Epidermal melanocyte (primary cell): ENCODE measurements at regions not wholly inside any gene's neighbourhood (a gene's known extent, or its start where the extent isn't known, plus 50 kb on each side); places are given as distances from the start of the nearest gene placed in this dataset.

Experiments
- DNase-seq: peaks from one replicate; pipeline ENCODE4 v3.0.0; 2011; ENCODE audit warnings: low spot score; ENCODE audit not compliant: insufficient read length

- DNase-seq = no peak
Measured at GRCh38 chr1:29643838-29644440, 407.6 kb downstream of the PTPRU start.

- no peak for DNase-seq
Measured at GRCh38 chr1:29643281-29643680, 407.0 kb downstream of the PTPRU start.

DNA sequence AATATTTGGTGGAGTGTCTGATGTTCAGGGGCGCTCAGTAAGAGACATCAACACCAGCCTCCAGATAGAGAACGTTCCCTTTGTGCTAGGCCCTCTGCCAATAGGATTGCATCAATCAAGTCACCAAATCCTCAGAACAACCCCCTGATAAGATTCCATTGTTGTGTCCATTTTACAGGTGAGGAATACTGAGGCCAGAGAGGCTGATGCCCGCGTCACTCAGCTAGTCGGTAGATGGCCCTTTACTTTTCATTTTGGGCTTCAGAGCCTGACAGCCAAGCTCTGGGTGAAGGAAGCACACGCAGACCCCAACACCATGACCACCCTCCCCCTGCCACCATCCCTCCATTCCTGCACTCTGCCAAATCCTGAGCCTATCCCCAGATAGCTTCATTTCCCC, 406.2 kb downstream of the PTPRU start:
- no peak for DNase-seq

DNA sequence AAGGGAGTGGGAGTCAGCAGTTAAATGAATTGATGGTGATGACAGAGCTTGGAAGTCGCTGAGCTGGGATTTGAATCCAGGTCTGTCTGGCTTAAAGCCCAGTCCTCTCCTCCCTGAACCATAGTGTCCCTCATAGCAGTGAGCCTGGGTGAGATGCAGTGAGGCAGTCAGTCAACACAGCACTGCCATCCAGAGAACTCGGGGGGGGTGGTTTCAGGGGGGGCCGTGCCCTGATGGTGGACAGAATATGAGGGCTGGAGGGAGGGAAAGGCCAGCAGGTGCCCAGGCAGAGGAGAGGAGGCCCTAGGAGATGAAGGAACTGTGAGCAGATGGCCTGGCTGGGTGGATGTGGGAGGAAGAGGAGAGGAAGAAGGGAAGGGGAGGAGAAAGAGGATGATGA, 405.6 kb downstream of the PTPRU start:
- no peak for DNase-seq

GRCh38 chr1:29640428-29640785, 404.1 kb downstream of the PTPRU start:
- no peak for DNase-seq

GRCh38 chr1:29639741-29640427, 403.6 kb downstream of the PTPRU start:
- no peak for DNase-seq

DNA sequence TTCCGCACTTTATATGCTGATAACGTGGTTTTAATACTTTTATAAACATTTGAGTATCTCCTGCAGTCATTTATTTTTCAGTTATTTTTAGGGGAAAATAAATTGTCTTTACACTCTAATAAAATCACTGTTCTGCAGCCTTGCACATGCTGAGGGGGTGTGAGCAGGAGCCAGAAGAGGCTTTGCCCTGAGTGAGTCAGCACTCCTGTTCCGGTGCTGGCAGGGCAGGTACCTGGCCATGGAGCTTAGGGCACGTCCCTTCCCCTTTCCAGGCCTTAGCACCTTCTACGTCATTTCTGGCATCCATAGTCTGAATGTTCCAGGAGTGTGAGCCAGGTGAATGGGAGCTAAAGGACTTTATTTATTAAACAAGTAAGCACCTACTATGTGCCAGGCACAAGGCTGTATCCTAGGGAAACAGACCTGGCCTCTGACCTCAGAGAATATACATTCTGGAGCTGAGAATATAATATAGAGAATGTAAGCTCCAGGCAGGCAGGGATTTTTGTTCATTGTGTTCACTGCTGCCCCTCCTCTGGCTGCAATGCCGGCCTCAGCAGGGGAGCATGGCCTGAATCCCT, 402.9 kb downstream of the PTPRU start:
- no peak for DNase-seq

DNA sequence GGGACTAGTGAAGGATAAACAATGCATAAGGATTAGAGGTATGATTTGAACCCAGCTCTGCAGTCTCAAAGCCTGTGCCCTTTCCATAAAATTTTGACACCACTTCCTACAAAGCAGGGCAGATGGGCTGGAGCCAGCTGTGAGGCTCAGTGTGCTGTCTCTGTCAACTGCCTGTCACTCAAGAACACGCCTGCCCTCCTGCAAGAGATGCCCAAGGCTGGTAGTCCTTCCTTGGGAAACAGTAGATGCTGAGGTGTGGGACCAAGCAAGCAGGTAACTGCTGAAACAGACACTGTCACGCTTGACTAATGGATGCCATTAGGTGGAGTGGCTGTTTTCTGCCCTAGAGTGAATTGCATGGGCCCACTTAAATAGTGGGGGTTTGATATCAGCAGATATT, 402.0 kb downstream of the PTPRU start:
- no peak for DNase-seq

GRCh38 chr1:29636936-29637335, 400.6 kb downstream of the PTPRU start:
- no peak for DNase-seq

- no peak for DNase-seq
Measured at GRCh38 chr1:29635501-29636263, 399.4 kb downstream of the PTPRU start.

- no peak for DNase-seq
Measured at GRCh38 chr1:29634746-29635335, 398.5 kb downstream of the PTPRU start.

GRCh38 chr1:29634324-29634723, 398.0 kb downstream of the PTPRU start:
- no peak for DNase-seq

- no peak for DNase-seq
Measured at GRCh38 chr1:29633771-29634170, 397.4 kb downstream of the PTPRU start.

GRCh38 chr1:29632806-29633615, 396.7 kb downstream of the PTPRU start:
- DNase-seq = no peak

DNA sequence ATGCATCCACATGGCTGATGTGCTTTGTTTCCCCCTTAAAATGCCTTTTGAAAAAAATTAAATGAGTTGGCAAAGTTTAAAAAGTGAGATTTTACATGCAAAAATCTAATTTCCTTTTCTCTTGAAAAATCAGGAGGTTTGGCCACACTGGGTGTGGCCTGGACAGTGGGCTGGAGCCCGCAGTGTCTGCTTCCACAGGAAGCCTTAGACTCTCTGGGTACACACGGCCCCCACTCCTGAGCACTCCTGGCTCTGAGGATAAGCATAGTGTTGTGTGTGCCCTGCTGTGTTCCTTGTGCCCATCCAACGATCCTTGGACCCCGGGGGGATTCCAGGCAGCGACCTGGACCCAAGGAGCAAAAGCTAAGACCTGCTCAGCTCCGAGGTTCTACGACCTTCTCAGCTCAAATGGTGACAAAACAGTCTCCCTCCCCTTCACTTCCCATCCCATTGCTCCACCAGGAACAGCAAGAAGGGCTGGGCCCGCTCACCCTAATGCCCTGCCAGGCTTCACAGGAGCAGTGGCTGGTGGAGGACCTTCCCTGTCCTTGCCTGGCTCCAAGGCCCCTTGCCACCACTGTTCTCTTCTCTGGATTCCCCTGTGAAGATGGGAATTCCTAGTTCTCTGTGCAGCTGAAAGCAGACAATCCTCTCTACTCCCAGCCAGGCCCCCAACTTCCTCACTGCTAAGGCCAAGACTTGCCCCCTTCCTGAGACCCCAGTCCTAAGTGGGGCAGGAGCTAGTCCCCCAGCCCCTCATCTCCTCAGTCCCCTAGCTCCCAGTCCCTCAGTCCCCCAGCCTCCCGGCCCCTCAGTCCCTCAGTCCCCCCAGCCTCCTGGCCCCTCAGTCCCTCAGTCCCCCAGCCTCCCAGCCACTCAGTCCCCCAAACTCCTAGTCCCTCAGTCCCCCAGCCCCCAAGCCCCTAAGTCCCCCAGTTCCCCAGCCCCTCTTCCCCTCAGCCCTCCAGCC, 395.8 kb downstream of the PTPRU start:
- DNase-seq = no peak

- DNase-seq = no peak
Measured at GRCh38 chr1:29631361-29631760, 395.0 kb downstream of the PTPRU start.

DNA sequence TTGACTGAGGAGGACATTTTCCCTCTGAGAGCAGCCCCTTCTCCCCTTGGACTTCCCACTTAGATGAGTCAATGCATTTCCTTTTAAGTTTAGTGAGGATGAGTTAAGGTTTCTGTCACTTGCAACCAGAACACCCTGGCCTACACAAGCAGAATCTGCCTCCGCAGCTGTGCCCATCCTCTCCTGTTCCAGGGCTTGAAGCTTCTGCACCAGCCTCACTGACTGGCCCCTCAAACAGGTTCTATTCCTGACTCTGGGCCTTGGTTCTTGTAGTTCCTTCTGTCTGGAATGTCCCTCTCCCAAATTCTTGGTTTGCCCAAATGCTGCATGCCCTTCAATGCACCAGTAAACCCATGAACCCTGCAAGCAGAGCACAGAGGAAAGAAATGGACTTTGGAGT, 394.4 kb downstream of the PTPRU start:
- DNase-seq = no peak

- DNase-seq = no peak
Measured at GRCh38 chr1:29629814-29630516, 393.6 kb downstream of the PTPRU start.

DNA sequence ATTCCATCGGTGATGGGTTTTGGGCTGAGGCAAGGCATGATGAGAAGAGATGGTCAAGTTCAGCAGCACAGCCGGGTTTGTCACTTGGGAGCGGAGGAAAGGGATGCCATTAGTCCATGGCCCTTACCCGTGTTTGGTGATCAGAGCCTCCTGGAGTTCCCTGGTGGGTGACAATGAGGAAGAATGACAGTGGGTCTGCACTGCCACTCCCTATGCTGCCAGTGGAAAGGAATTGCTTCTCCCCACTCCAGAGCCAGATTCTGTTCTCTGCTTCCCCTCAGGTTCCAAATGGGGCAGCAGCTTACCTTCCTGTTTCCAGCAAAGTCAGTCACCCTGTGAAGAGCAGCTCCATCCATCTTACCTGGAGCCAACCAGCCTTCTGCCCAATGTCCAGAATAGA, 393.1 kb downstream of the PTPRU start:
- DNase-seq = no peak
